Keratinocyte (primary cell): ENCODE measurements at regions not wholly inside any gene's neighbourhood (a gene's known extent, or its start where the extent isn't known, plus 50 kb on each side); places are given as distances from the start of the nearest gene placed in this dataset.

Experiments used
- DNase-seq: peaks from one replicate; pipeline ENCODE4 v3.0.0-alpha.2; 2011; ENCODE audit warnings: low read depth, missing footprints, low spot score
- FAIRE-seq: peaks from 2 replicates; lab custom pipeline; 2011; peaks lifted over from hg19 to GRCh38; lab: Jason Lieb, UNC
- H2AFZ ChIP-seq: 2 replicates; pipeline ENCODE4 v1.6.0; 2012; ENCODE audit warnings: low read length, control low read depth, inconsistent platforms; ENCODE audit not compliant: control insufficient read depth
- H3K27ac ChIP-seq: 2 replicates; pipeline ENCODE4 v1.5.1; 2011; ENCODE audit warnings: low read length; ENCODE audit not compliant: control insufficient read depth, insufficient read depth
- H3K27me3 ChIP-seq: 3 replicates; pipeline ENCODE4 v1.6.0; 2011; ENCODE audit warnings: low read length; ENCODE audit not compliant: control insufficient read depth, insufficient read depth; ENCODE audit errors: extremely low read depth
- H3K36me3 ChIP-seq, 2 experiments: 2 replicates in 1 of 2; 3 replicates in 1 of 2; pipeline ENCODE4 v1.5.1; 2011; ENCODE audit warnings: low read length in 2 of 2, mild to moderate bottlenecking in 1 of 2; ENCODE audit not compliant: control insufficient read depth in 2 of 2, insufficient read depth in 2 of 2; ENCODE audit errors: extremely low read depth in 1 of 2
- H3K4me1 ChIP-seq: 3 replicates; pipeline ENCODE4 v1.5.1; 2011; ENCODE audit warnings: low read length; ENCODE audit not compliant: control insufficient read depth, insufficient read depth; ENCODE audit errors: extremely low read depth
- H3K4me2 ChIP-seq: 3 replicates; pipeline ENCODE4 v1.6.0; 2011; ENCODE audit warnings: low read depth, low read length; ENCODE audit not compliant: control insufficient read depth, insufficient read depth; ENCODE audit errors: extremely low read depth
- H3K4me3 ChIP-seq, 3 experiments: fragments of 200-600 bp in 1 of 3; sonication (generic) in 1 of 3; 2 replicates in 2 of 3; 3 replicates in 1 of 3; pipeline ENCODE4 v1.5.1; 2011 to 2016; ENCODE audit warnings: low read length in 3 of 3, mild to moderate bottlenecking in 3 of 3, control low read depth in 2 of 3, inconsistent platforms in 1 of 3, low read depth in 1 of 3, mixed read lengths in 1 of 3, mixed run types in 1 of 3, moderate library complexity in 1 of 3; ENCODE audit not compliant: control insufficient read depth in 2 of 3, insufficient read depth in 2 of 3; ENCODE audit errors: extremely low read depth in 1 of 3
- H3K79me2 ChIP-seq: 2 replicates; pipeline ENCODE4 v1.6.0; 2012; ENCODE audit warnings: low read length; ENCODE audit not compliant: control insufficient read depth, insufficient read depth
- H3K9ac ChIP-seq: 3 replicates; pipeline ENCODE4 v1.6.0; 2011; ENCODE audit warnings: low read length; ENCODE audit not compliant: control insufficient read depth, insufficient read depth; ENCODE audit errors: extremely low read depth
- H3K9me1 ChIP-seq: 3 replicates; pipeline ENCODE4 v1.6.0; 2011; ENCODE audit warnings: low read length; ENCODE audit not compliant: control insufficient read depth, insufficient read depth; ENCODE audit errors: extremely low read depth
- H3K9me3 ChIP-seq: 2 replicates; pipeline ENCODE4 v1.5.1; 2012; ENCODE audit warnings: low read depth, low read length; ENCODE audit not compliant: control insufficient read depth
- H4K20me1 ChIP-seq: 3 replicates; pipeline ENCODE4 v1.6.0; 2011; ENCODE audit warnings: low read length; ENCODE audit not compliant: control insufficient read depth, insufficient read depth; ENCODE audit errors: extremely low read depth
- EZH2 ChIP-seq: IDR thresholded peaks from one replicate; pipeline ENCODE4 v1.6.1; 2012; ENCODE audit warnings: inconsistent platforms, mild to moderate bottlenecking, low read length, moderate library complexity
- dilution Hi-C: fragments of 300-500 bp; cut with MboI; formaldehyde crosslinking; loops from one replicate; pipeline ENCODE4 v1.7.0; 2020; ENCODE audit warnings: low sequenced_read_pairs; ENCODE audit not compliant: extremely low pct_ligation_motif_present
- TF ChIP-seq, protein P1 (sequence below), 3 experiments: IDR thresholded peaks in 1 of 3; conservative IDR thresholded peaks in 1 of 3; optimal IDR thresholded peaks in 1 of 3; 2 replicates in 2 of 3; 3 replicates in 1 of 3; pipeline versions ENCODE3 to v1.5.1; 2011; ENCODE audit warnings: low read length in 3 of 3, mild to moderate bottlenecking in 3 of 3, moderate library complexity in 2 of 3, control low read depth in 1 of 3, inconsistent platforms in 1 of 3; ENCODE audit not compliant: insufficient read depth in 2 of 3; ENCODE audit errors: extremely low read depth in 1 of 3

DNA sequence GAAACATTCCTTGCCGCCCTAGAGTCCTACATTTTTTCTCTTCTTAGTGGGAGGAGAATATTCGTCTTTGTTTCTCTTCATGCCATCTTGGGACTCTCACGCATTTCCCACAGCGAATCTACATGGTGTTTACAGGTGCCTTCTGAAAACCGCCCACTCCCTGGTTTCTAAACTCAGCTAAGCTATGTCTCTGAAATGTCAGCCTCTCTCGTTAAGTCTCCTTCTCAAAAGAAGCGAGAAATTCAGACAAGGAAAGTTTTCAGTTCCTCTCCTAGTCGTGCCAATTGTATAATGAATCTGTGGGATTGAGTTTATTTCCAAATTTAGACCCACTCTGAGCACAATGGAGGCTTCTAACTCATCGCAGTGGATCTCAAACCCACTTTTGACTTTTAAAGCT is 186.8 kb upstream of the NFIB start:
- no peak overlapping the region for H3K4me2 ChIP-seq
- no peaks in the 10 kb centered on the region for H4K20me1 ChIP-seq
- H3K4me1 ChIP-seq, result no peaks in the 10 kb centered on the region
- TF ChIP-seq, protein P1, sequence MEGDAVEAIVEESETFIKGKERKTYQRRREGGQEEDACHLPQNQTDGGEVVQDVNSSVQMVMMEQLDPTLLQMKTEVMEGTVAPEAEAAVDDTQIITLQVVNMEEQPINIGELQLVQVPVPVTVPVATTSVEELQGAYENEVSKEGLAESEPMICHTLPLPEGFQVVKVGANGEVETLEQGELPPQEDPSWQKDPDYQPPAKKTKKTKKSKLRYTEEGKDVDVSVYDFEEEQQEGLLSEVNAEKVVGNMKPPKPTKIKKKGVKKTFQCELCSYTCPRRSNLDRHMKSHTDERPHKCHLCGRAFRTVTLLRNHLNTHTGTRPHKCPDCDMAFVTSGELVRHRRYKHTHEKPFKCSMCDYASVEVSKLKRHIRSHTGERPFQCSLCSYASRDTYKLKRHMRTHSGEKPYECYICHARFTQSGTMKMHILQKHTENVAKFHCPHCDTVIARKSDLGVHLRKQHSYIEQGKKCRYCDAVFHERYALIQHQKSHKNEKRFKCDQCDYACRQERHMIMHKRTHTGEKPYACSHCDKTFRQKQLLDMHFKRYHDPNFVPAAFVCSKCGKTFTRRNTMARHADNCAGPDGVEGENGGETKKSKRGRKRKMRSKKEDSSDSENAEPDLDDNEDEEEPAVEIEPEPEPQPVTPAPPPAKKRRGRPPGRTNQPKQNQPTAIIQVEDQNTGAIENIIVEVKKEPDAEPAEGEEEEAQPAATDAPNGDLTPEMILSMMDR (optimal IDR thresholded peaks at IDR 0.05 in 1 of 3, IDR thresholded peaks at IDR 0.05 in 1 of 3, conservative IDR thresholded peaks at IDR 0.05 in 1 of 3; ENCODE audit: extremely low read depth in 1 of 3, insufficient read depth in 2 of 3, low read length in 3 of 3), result no peak
- TF ChIP-seq EZH2, result no peak
- no peaks in the 10 kb centered on the region for H3K9me1 ChIP-seq
- H3K27ac ChIP-seq, result no peak overlapping the region
- no peak overlapping the region for H3K4me3 ChIP-seq
- H2AFZ ChIP-seq, result no peak overlapping the region
- DNase-seq (no peak), FAIRE-seq (no peak)
- H3K27me3 ChIP-seq, result no peaks in the 10 kb centered on the region
- H3K9ac ChIP-seq, result no peak overlapping the region
- H3K79me2 ChIP-seq, result no peaks in the 10 kb centered on the region
- dilution Hi-C loops, result no loop called here
- H3K9me3 ChIP-seq, result no peaks in the 10 kb centered on the region
- no peaks in the 10 kb centered on the region for H3K36me3 ChIP-seq

DNA sequence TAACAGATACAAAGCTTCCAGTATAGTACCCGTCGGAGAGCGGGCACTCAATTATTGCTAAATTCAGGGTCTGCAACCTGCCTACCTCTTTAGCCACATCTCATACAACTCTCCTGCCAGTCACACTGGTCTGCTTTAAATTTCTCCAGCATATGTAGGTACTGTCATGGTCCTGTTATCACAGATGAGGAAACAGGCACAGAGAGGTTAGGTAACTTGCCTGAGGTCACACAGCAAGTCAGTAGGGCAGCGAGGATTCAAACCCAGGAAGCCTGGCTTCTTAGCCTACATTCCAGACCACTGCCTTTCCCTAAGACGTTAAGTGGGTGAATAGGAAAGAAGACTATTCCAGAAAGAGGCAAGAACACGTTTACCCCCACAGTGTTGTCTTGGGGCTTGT is 186.0 kb upstream of the NFIB start:
- no peak for DNase-seq
- Histone ChIP-seq H3K4me2 (no peak overlapping the region), H3K9me3 (no peaks in the 10 kb centered on the region), H3K27me3 (no peaks in the 10 kb centered on the region), H2AFZ (no peak overlapping the region), H4K20me1 (no peaks in the 10 kb centered on the region), H3K4me1 (no peaks in the 10 kb centered on the region), H3K36me3 (no peaks in the 10 kb centered on the region), H3K9me1 (no peaks in the 10 kb centered on the region), H3K4me3 (no peak overlapping the region), H3K27ac (no peak overlapping the region), H3K79me2 (no peaks in the 10 kb centered on the region), H3K9ac (no peak overlapping the region)
- TF ChIP-seq, protein P1 (optimal IDR thresholded peaks at IDR 0.05 in 1 of 3, IDR thresholded peaks at IDR 0.05 in 1 of 3, conservative IDR thresholded peaks at IDR 0.05 in 1 of 3; ENCODE audit: extremely low read depth in 1 of 3, insufficient read depth in 2 of 3, low read length in 3 of 3), result no peak
- TF ChIP-seq EZH2, result no peak
- FAIRE-seq, result no peak
- dilution Hi-C loops, result no loop called here
